HPDE6-E6E7 (cell line): ENCODE measurements at regions not wholly inside any gene's neighbourhood (a gene's known extent, or its start where the extent isn't known, plus 50 kb on each side); places are given as distances from the start of the nearest gene placed in this dataset.
A peak's percentile ranks its signal among the peaks of the same experiment; 100 is the strongest.
"Not testable (repeated sequence)": the region's sequence is repeated elsewhere in the genome, so short reads cannot be mapped to it uniquely, and the experiment has no call there.

Experiments used
- DNase-seq: peaks from one replicate; pipeline ENCODE4 v3.0.0; 2011; ENCODE audit warnings: missing footprints; ENCODE audit errors: extremely low spot score

GRCh38 chr12:67716817-67717216 lies 68.3 kb downstream of the DYRK2 start:
- DNase-seq: no peak

- not testable (repeated sequence) for DNase-seq
Measured at GRCh38 chr12:67719303-67719702, 70.8 kb downstream of the DYRK2 start.

GRCh38 chr12:67720351-67720856 lies 71.9 kb downstream of the DYRK2 start:
- DNase-seq: no peak

GRCh38 chr12:67721248-67721647 lies 72.7 kb downstream of the DYRK2 start:
- no peak for DNase-seq

- no peak for DNase-seq
Measured at GRCh38 chr12:67722296-67722695, 73.8 kb downstream of the DYRK2 start.

GRCh38 chr12:67726868-67727267 lies 78.3 kb downstream of the DYRK2 start:
- no peak for DNase-seq

- DNase-seq: no peak
Measured at GRCh38 chr12:67727702-67728666, 79.4 kb downstream of the DYRK2 start.

- no peak for DNase-seq
Measured at GRCh38 chr12:67732857-67733256, 84.3 kb downstream of the DYRK2 start.

GRCh38 chr12:67735868-67736267 lies 87.3 kb downstream of the DYRK2 start:
- no peak for DNase-seq

- no peak for DNase-seq
Measured at GRCh38 chr12:67740711-67741110, 92.2 kb downstream of the DYRK2 start.

- no peak for DNase-seq
Measured at GRCh38 chr12:67741270-67741669, 92.7 kb downstream of the DYRK2 start.

GRCh38 chr12:67742461-67742860 lies 93.9 kb downstream of the DYRK2 start:
- DNase-seq: no peak

- no peak for DNase-seq
Measured at GRCh38 chr12:67747869-67748742, 99.6 kb downstream of the DYRK2 start.

GRCh38 chr12:67748743-67749040 lies 100.1 kb downstream of the DYRK2 start:
- DNase-seq: peak; percentile 20

- DNase-seq: no peak
Measured at GRCh38 chr12:67750513-67751183, 102.1 kb downstream of the DYRK2 start.

GRCh38 chr12:67751381-67751928 lies 102.9 kb downstream of the DYRK2 start:
- no peak for DNase-seq

- no peak for DNase-seq
Measured at GRCh38 chr12:67752226-67752732, 103.7 kb downstream of the DYRK2 start.

GRCh38 chr12:67754933-67755697 lies 106.6 kb downstream of the DYRK2 start:
- DNase-seq: no peak

- no peak for DNase-seq
Measured at GRCh38 chr12:67757651-67758050, 109.1 kb downstream of the DYRK2 start.

- no peak for DNase-seq
Measured at GRCh38 chr12:67758119-67758518, 109.6 kb downstream of the DYRK2 start.

GRCh38 chr12:67758521-67758920 lies 110.0 kb downstream of the DYRK2 start:
- no peak for DNase-seq
